HG03469 (cell line): ENCODE measurements at regions not wholly inside any gene's neighbourhood (a gene's known extent, or its start where the extent isn't known, plus 50 kb on each side); places are given as distances from the start of the nearest gene placed in this dataset.
"Not testable (repeated sequence)": the region's sequence is repeated elsewhere in the genome, so short reads cannot be mapped to it uniquely, and the experiment has no call there.

ENCODE experiments used
- ATAC-seq: cut with Tn5 transposase; IDR thresholded peaks from one replicate; pipeline ENCODE4 v1.9.1; 2021; ENCODE audit warnings: mild to moderate bottlenecking, moderate library complexity, moderate number of reproducible peaks; ENCODE audit not compliant: unreplicated experiment

GRCh38 chr4:62571494-62571893, 1371.4 kb downstream of the ADGRL3 start:
- ATAC-seq, result no peak

GRCh38 chr4:62560858-62561257, 1360.7 kb downstream of the ADGRL3 start:
- ATAC-seq, result no peak

GRCh38 chr4:62550121-62550520, 1350.0 kb downstream of the ADGRL3 start:
- ATAC-seq, result no peak

GRCh38 chr4:62549601-62550000, 1349.5 kb downstream of the ADGRL3 start:
- no peak for ATAC-seq

- ATAC-seq, result no peak
These were observed 1348.6 kb downstream of the ADGRL3 start for GRCh38 chr4:62548765-62549164.

GRCh38 chr4:62548108-62548524, 1348.0 kb downstream of the ADGRL3 start:
- ATAC-seq, result no peak

- ATAC-seq, result no peak
These were observed 1344.3 kb downstream of the ADGRL3 start for GRCh38 chr4:62544428-62544827.

- ATAC-seq, result no peak
These were observed 1342.9 kb downstream of the ADGRL3 start for GRCh38 chr4:62543002-62543401.

GRCh38 chr4:62533573-62533972, 1333.4 kb downstream of the ADGRL3 start:
- ATAC-seq, result no peak

- no peak for ATAC-seq
These were observed 1331.6 kb downstream of the ADGRL3 start for GRCh38 chr4:62531731-62532130.

- no peak for ATAC-seq
These were observed 1331.1 kb downstream of the ADGRL3 start for GRCh38 chr4:62531264-62531663.

- ATAC-seq, result no peak
These were observed 1328.7 kb downstream of the ADGRL3 start for GRCh38 chr4:62528874-62529273.

GRCh38 chr4:62526671-62527070, 1326.5 kb downstream of the ADGRL3 start:
- no peak for ATAC-seq

- no peak for ATAC-seq
These were observed 1323.1 kb downstream of the ADGRL3 start for GRCh38 chr4:62523256-62523655.

- no peak for ATAC-seq
These were observed 1322.1 kb downstream of the ADGRL3 start for GRCh38 chr4:62522273-62522672.

GRCh38 chr4:62517716-62518115, 1317.6 kb downstream of the ADGRL3 start:
- no peak for ATAC-seq

GRCh38 chr4:62513306-62513705, 1313.2 kb downstream of the ADGRL3 start:
- no peak for ATAC-seq

GRCh38 chr4:62512271-62512670, 1312.1 kb downstream of the ADGRL3 start:
- ATAC-seq, result no peak

GRCh38 chr4:62510228-62510627, 1310.1 kb downstream of the ADGRL3 start:
- ATAC-seq, result no peak

GRCh38 chr4:62500296-62500695, 1300.2 kb downstream of the ADGRL3 start:
- no peak for ATAC-seq

GRCh38 chr4:62495032-62495431, 1294.9 kb downstream of the ADGRL3 start:
- no peak for ATAC-seq

- ATAC-seq, result not testable (repeated sequence)
These were observed 1291.6 kb downstream of the ADGRL3 start for GRCh38 chr4:62491756-62492155.

GRCh38 chr4:62490635-62491034, 1290.5 kb downstream of the ADGRL3 start:
- no peak for ATAC-seq

- no peak for ATAC-seq
These were observed 1286.9 kb downstream of the ADGRL3 start for GRCh38 chr4:62487016-62487415.
